ENCODE measurements at regions not wholly inside any gene's neighbourhood (a gene's known extent, or its start where the extent isn't known, plus 50 kb on each side); places are given as distances from the start of the nearest gene placed in this dataset.

DNA sequence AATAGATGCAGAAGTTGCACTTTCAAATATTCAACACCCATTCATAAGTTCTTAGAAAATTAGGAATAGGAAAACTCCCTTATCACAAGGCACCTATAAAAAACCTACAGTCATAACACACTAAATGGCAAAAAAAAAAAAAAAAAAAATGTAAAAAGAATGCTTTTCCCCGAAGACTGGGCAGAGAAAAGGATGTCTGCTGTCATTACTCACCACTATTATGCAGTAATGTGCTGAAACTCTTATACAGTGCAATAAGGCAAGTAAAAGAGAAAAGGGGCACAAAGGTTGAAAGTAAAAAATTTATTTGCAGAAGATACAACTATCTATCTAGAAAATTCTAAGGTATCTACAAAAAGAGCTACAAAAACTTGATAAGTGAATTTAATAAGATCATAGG lies 607.8 kb upstream of the ARID1B start:
- Histone ChIP-seq H3K27ac (no peak overlapping the region), H3K4me1 (peaks cover 0 to 11% (median 3%) of the 10 kb centered on the region in 4 donors), H3K27me3 (no peaks in the 10 kb centered on the region), H3K9me3 (no peaks in the 10 kb centered on the region), H3K4me3 (no peak overlapping the region), H3K36me3 (no peaks in the 10 kb centered on the region)
- WGBS, 5 donors = 48 to 80% (median 63%) methylated on average over 1 of the region's 1 CpG
- no peak for DNase-seq
- TF ChIP-seq POLR2A (IDR thresholded peaks at IDR 0.05) = no peak
- no peak for TF ChIP-seq POLR2AphosphoS5 (IDR thresholded peaks at IDR 0.05)
- TF ChIP-seq, protein P1, sequence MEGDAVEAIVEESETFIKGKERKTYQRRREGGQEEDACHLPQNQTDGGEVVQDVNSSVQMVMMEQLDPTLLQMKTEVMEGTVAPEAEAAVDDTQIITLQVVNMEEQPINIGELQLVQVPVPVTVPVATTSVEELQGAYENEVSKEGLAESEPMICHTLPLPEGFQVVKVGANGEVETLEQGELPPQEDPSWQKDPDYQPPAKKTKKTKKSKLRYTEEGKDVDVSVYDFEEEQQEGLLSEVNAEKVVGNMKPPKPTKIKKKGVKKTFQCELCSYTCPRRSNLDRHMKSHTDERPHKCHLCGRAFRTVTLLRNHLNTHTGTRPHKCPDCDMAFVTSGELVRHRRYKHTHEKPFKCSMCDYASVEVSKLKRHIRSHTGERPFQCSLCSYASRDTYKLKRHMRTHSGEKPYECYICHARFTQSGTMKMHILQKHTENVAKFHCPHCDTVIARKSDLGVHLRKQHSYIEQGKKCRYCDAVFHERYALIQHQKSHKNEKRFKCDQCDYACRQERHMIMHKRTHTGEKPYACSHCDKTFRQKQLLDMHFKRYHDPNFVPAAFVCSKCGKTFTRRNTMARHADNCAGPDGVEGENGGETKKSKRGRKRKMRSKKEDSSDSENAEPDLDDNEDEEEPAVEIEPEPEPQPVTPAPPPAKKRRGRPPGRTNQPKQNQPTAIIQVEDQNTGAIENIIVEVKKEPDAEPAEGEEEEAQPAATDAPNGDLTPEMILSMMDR (IDR thresholded peaks at IDR 0.05) = no peak
- no peak for TF ChIP-seq EP300 (IDR thresholded peaks at IDR 0.05)
- intact Hi-C loops (cut with DNase I; ENCODE audit: low total_unique reads) = no loop called here

DNA sequence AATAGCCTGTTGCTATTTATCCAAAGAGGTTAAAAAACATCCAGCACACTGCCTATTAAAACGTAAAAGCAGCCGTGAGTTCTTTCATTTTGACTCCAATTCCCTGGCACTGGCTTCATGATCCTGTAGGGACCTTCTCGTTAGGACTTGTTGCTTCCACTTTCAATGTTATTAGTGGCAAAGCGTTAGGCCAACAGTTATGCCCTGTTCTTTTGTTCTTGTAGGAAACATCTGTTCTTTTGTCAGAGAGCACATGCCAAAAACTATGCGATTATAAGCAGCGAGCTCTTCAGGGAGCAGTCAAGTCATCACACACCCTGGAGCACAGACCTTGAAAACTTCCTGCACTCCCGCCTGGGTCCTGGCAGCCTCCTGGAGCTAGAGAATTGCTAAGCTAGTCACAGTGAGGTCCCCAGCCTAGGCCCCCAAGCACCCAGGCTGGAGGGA lies 609.5 kb upstream of the ARID1B start:
- WGBS, 5 donors = 35 to 69% (median 62%) methylated on average over 7 of the region's 7 CpGs
- intact Hi-C loops (cut with DNase I; ENCODE audit: low total_unique reads) = no loop called here
- peak in 1 of 2 donors; percentile 61 for DNase-seq
- Histone ChIP-seq H3K36me3 (no peaks in the 10 kb centered on the region), H3K4me3 (peak overlapping the region; percentile 21 to 32 (median 23)), H3K27ac (peak overlapping the region in 4 of 5 donors; percentile 4 to 64 (median 30)), H3K27me3 (no peaks in the 10 kb centered on the region), H3K9me3 (no peaks in the 10 kb centered on the region), H3K4me1 (peaks cover 0 to 14% (median 3%) of the 10 kb centered on the region in 4 donors)
- TF ChIP-seq POLR2A (IDR thresholded peaks at IDR 0.05) = no peak
- no peak for TF ChIP-seq EP300 (IDR thresholded peaks at IDR 0.05)
- no peak for TF ChIP-seq POLR2AphosphoS5 (IDR thresholded peaks at IDR 0.05)
- TF ChIP-seq, protein P1 (IDR thresholded peaks at IDR 0.05) = no peak

DNA sequence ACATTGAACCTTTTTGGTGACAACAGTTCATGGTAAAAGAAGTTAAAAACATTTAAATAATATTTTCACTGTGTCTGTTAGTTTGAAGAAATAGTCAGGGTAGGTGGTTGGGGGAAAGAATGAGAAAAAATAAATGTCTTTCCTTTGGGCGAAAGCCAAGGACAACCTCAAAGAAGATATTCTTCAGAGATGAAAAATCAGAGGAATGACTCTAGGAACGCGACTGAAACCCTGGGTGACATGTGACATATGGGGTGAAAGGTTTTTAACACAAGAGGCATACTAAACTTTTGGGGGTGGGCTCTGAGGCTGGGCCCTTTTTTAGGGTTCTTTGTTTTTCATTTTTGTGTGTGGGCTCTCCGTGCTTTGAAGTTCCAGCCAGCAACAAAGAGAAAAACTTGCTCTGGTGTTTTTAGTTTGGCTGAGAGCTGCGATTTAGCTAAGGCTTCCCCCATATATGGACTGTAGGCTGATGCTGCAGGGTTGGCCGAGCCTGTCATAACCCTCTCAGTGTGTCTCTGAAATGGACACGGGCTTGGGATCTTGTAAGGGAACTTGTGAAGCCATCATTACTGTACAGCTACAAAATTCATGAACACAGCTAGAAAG lies 610.1 kb upstream of the ARID1B start:
- H3K27me3 ChIP-seq = no peaks in the 10 kb centered on the region
- H3K27ac ChIP-seq = peak overlapping the region in 4 of 5 donors; percentile 4 to 64 (median 33)
- TF ChIP-seq POLR2AphosphoS5 (IDR thresholded peaks at IDR 0.05) (no peak), POLR2A (IDR thresholded peaks at IDR 0.05) (no peak), EP300 (IDR thresholded peaks at IDR 0.05) (no peak)
- TF ChIP-seq, protein P1 (IDR thresholded peaks at IDR 0.05) = no peak
- H3K4me3 ChIP-seq = peak overlapping the region; percentile 21 to 32 (median 23)
- intact Hi-C loops (cut with DNase I; ENCODE audit: low total_unique reads) = no loop called here
- no peaks in the 10 kb centered on the region for H3K9me3 ChIP-seq
- 43 to 78% (median 58%) methylated on average over 7 of the region's 7 CpGs for WGBS, 5 donors
- no peaks in the 10 kb centered on the region for H3K36me3 ChIP-seq
- DNase-seq = peak in 1 of 2 donors; percentile 68
- H3K4me1 ChIP-seq = peaks cover 0 to 14% (median 3%) of the 10 kb centered on the region in 4 donors

DNA sequence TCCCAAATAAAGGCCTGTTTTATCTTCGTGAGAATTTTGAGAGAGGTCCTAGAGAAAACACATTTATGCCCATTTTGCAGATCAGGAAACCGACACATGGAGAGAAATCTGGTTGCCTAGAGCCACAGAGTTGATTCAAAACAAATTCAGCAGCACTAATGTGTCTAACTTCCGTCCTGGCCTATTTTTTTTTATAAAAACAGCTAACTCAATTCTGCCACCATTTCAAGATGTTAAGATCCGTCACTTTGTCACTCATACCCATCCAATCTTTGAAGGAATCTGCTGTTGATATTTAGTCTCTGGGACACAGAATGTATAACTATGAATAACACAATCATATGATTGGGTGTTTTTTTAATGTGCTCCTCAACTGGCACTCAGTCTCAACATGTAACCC lies 611.1 kb upstream of the ARID1B start:
- no peak for DNase-seq
- WGBS, 5 donors = 83 to 90% (median 89%) methylated on average over 4 of the region's 4 CpGs
- Histone ChIP-seq H3K27ac (no peak overlapping the region), H3K27me3 (no peaks in the 10 kb centered on the region), H3K4me1 (peaks cover 0 to 14% (median 3%) of the 10 kb centered on the region in 4 donors), H3K4me3 (no peak overlapping the region), H3K9me3 (no peaks in the 10 kb centered on the region), H3K36me3 (no peaks in the 10 kb centered on the region)
- intact Hi-C loops (cut with DNase I; ENCODE audit: low total_unique reads) = no loop called here
- TF ChIP-seq EP300 (IDR thresholded peaks at IDR 0.05) (no peak), POLR2AphosphoS5 (IDR thresholded peaks at IDR 0.05) (no peak), POLR2A (IDR thresholded peaks at IDR 0.05) (no peak)

All from stomach (tissue), 8 donors.